GM12873 (cell line): ENCODE measurements at regions not wholly inside any gene's neighbourhood (a gene's known extent, or its start where the extent isn't known, plus 50 kb on each side); places are given as distances from the start of the nearest gene placed in this dataset.

Experiments
- TF ChIP-seq, protein P1 (sequence below): IDR thresholded peaks from 2 replicates; pipeline ENCODE4 v1.5.1; 2012; ENCODE audit warnings: low read depth, mild to moderate bottlenecking, moderate library complexity, low read length, control low read depth; ENCODE audit not compliant: insufficient read depth; ENCODE audit errors: missing control alignments

DNA sequence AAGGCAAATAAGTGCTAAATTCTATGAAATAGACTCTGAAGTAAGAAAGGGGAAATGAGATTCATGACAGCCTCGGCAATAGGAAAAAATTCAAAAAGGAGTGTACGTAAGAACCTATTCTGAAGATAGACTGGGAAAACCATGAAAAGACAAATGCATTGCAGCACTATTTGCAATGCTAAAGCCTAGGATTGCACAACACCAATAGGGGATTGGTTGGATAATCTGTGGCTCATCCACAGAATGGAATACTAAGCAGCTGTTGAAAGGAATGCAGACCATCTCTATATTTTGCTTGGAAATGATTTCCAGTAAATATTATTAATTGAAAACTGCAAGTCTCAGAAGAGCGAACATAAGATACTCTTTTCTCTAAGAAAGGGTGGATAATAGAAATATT, 91.7 kb upstream of the CLMP start:
- TF ChIP-seq, protein P1, sequence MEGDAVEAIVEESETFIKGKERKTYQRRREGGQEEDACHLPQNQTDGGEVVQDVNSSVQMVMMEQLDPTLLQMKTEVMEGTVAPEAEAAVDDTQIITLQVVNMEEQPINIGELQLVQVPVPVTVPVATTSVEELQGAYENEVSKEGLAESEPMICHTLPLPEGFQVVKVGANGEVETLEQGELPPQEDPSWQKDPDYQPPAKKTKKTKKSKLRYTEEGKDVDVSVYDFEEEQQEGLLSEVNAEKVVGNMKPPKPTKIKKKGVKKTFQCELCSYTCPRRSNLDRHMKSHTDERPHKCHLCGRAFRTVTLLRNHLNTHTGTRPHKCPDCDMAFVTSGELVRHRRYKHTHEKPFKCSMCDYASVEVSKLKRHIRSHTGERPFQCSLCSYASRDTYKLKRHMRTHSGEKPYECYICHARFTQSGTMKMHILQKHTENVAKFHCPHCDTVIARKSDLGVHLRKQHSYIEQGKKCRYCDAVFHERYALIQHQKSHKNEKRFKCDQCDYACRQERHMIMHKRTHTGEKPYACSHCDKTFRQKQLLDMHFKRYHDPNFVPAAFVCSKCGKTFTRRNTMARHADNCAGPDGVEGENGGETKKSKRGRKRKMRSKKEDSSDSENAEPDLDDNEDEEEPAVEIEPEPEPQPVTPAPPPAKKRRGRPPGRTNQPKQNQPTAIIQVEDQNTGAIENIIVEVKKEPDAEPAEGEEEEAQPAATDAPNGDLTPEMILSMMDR: no peak

DNA sequence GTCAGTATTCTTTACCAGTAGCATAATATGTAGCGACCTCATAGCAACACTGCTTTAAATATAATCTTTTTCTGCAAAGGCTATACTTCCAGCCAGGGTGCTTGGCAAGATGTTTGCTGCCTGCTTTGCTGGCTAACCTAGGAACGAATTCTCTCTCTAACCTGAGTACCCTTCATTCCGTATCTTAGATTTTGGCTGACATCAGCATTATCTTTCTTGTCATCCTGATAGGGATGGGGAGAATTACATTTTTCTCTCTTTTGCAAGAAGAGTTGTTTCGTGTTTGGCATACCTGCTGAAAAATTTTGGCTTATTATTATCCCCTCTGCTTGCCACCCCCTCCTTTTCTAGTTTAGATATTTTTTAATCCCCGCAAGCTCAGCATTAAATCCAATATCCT, 91.2 kb upstream of the CLMP start:
- TF ChIP-seq, protein P1: no peak

DNA sequence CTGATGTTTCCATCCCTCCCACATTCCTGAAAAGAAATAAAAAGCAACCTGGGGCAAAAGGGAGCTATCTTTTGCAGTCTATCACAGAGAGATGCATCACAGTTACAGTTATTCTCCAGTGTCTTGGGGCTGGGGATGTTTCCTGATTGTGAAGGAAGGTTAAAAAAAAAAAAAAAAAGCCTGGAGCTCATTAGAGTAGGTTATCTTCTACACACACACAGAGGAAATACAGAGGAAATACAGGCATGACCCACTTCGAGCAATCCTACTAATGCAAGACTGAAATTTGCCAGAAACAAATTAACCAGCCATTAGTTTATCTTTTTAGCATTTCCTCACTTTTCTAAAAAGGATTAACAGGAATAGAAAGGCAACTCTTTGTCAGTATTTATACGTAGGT, 89.4 kb upstream of the CLMP start:
- TF ChIP-seq, protein P1: no peak

DNA sequence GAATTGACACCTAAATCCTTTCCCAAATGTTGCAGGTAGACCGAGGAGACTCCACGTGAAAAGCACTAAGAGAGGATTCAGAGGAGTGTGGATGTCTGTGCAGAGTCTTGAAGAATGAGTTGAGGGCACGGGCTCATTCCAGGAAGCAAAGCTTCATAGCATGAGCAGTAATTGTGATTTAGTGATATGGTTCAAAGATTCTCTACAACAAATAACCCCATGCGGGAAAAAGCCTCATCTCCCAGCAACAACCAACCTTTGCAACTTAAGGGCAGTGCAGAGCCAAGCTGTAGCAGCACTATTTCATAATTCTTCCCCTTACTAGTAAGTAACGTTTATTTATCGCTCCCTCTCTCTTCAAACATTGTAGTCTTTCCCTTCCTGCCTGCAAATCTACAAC, 87.5 kb upstream of the CLMP start:
- TF ChIP-seq, protein P1: no peak

DNA sequence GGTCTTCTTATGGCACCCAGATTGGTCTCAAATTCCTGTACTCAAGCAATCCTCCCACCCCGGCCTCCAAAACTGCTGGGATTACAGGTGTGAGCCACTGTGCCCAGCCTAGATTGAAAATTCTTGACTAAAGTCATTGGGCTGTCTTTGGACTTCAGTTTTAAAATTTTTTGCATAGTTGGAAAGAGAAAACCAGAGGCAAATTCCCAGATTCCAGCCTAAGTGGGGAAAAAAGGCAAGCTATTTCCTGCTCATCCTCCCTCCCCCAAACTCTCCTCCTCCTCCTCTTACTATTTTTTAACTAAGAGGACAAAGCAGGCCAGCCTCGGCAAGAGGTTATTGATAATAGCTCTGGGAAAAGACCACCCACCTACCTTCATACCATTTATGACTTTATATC, 78.6 kb upstream of the CLMP start:
- TF ChIP-seq, protein P1: no peak

DNA sequence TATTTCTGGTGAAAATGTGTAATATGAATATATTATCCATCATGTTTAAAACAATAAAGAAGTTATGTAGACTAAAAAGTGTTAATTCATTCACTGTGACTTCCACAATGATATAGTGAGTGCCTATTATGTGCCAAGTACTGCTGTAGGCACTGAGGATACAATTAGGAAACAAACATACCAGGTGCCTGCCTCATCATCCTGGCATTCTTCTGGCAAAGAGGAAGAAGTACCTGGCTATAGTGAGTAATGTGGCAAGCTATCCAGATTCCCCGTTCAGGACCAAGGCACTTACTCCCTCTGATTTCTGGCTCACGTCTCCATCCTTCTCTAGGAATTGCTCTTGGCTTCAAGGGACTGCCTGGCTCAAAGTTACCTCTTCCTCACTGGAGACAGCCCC, 77.5 kb upstream of the CLMP start:
- TF ChIP-seq, protein P1: no peak

DNA sequence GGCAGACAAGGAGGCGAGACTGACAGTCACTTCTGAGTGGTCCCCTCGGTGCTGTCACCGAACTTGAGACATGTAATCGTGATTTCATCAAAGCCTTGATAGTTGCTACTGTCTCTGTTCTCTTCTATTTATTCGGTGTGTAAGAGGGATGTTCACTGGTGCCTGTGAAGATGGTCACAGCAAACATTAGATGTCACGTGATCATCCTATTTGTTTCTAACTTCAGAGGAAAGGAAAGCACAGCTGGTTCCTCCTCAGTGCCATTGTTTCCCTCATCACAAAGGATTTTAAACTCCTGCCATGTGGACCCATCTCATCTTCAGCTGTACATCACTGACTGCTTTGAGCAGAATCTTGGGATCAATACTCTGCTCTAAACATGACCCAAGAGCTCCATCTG, 73.1 kb upstream of the CLMP start:
- TF ChIP-seq, protein P1: no peak
